ENCODE measurements at regions not wholly inside any gene's neighbourhood (a gene's known extent, or its start where the extent isn't known, plus 50 kb on each side); places are given as distances from the start of the nearest gene placed in this dataset.

- TF ChIP-seq ZNF513 (tag by site-specific recombination; IDR thresholded peaks at IDR 0.05) (no peak), ZIC2 (tag by site-specific recombination; IDR thresholded peaks at IDR 0.05) (peak; percentile 70), ZNF580 (tag by site-specific recombination; IDR thresholded peaks at IDR 0.05) (no peak), ZNF555 (tag by site-specific recombination; conservative IDR thresholded peaks at IDR 0.05) (no peak), KLF7 (tag by site-specific recombination; IDR thresholded peaks at IDR 0.05; ENCODE audit: borderline replicate concordance) (no peak), ZNF184 (tag by site-specific recombination; IDR thresholded peaks at IDR 0.05) (no peak), ZNF449 (tag by site-specific recombination; IDR thresholded peaks at IDR 0.05) (no peak), ZSCAN16 (tag by site-specific recombination; IDR thresholded peaks at IDR 0.05) (no peak), OSR2 (tag by site-specific recombination; IDR thresholded peaks at IDR 0.05) (0 out of 2 replicates have a peak, but pooled peaks have one; percentile 36), ZNF426 (tag by site-specific recombination; IDR thresholded peaks at IDR 0.05) (no peak), ZNF394 (tag by site-specific recombination; IDR thresholded peaks at IDR 0.05; ENCODE audit: borderline replicate concordance) (no peak), HIC1 (tag by site-specific recombination; IDR thresholded peaks at IDR 0.05) (no peak), ZNF280C (tag by site-specific recombination; IDR thresholded peaks at IDR 0.05) (no peak), KLF9 (tag by site-specific recombination; IDR thresholded peaks at IDR 0.05; ENCODE audit: low read depth) (no peak), PRDM4 (tag by site-specific recombination; IDR thresholded peaks at IDR 0.05) (no peak), ZNF174 (tag by site-specific recombination; IDR thresholded peaks at IDR 0.05) (no peak), PRDM1 (tag by site-specific recombination; IDR thresholded peaks at IDR 0.05) (no peak), ZNF510 (tag by site-specific recombination; IDR thresholded peaks at IDR 0.05; ENCODE audit: insufficient replicate concordance) (no peak), PRDM2 (tag by site-specific recombination; IDR thresholded peaks at IDR 0.05; ENCODE audit: borderline replicate concordance) (no peak), ZFP41 (tag by site-specific recombination; IDR thresholded peaks at IDR 0.05; ENCODE audit: borderline replicate concordance) (no peak), ZNF341 (tag by site-specific recombination; IDR thresholded peaks at IDR 0.05; ENCODE audit: low read depth) (peak; percentile 79), ZNF473 (tag by site-specific recombination; IDR thresholded peaks at IDR 0.05) (no peak), ZNF292 (tag by site-specific recombination; IDR thresholded peaks at IDR 0.05; ENCODE audit: borderline replicate concordance, low read depth) (no peak), KLF10 (tag by site-specific recombination; IDR thresholded peaks at IDR 0.05) (no peak)
These were observed 222.3 kb upstream of the TNRC6C start (continued) for GRCh38 chr17:77736199-77736585.
